ENCODE measurements at regions not wholly inside any gene's neighbourhood (a gene's known extent, or its start where the extent isn't known, plus 50 kb on each side); places are given as distances from the start of the nearest gene placed in this dataset.

GRCh38 chr16:79367822-79368221, 232.7 kb downstream of the MAF start:
- no peak for DNase-seq

- DNase-seq, result no peak
Measured at GRCh38 chr16:79366635-79367034, 233.9 kb downstream of the MAF start.

- DNase-seq, result no peak
Measured at GRCh38 chr16:79365702-79366101, 234.8 kb downstream of the MAF start.

GRCh38 chr16:79363484-79363883, 237.1 kb downstream of the MAF start:
- no peak for DNase-seq

- no peak for DNase-seq
Measured at GRCh38 chr16:79363035-79363434, 237.5 kb downstream of the MAF start.

GRCh38 chr16:79362300-79362970, 238.1 kb downstream of the MAF start:
- DNase-seq, result no peak

- DNase-seq, result no peak
Measured at GRCh38 chr16:79361132-79361751, 239.3 kb downstream of the MAF start.

- DNase-seq, result no peak
Measured at GRCh38 chr16:79360267-79360666, 240.3 kb downstream of the MAF start.

GRCh38 chr16:79359082-79359481, 241.5 kb downstream of the MAF start:
- no peak for DNase-seq

- no peak for DNase-seq
Measured at GRCh38 chr16:79358188-79358587, 242.3 kb downstream of the MAF start.

- DNase-seq, result no peak
Measured at GRCh38 chr16:79355600-79356358, 244.8 kb downstream of the MAF start.

- no peak for DNase-seq
Measured at GRCh38 chr16:79351927-79352326, 248.6 kb downstream of the MAF start.

GRCh38 chr16:79349803-79350202, 250.7 kb downstream of the MAF start:
- DNase-seq, result no peak

- no peak for DNase-seq
Measured at GRCh38 chr16:79348521-79349306, 251.8 kb downstream of the MAF start.

- DNase-seq, result no peak
Measured at GRCh38 chr16:79347277-79347676, 253.3 kb downstream of the MAF start.

GRCh38 chr16:79339863-79340262, 260.7 kb downstream of the MAF start:
- DNase-seq, result no peak

- no peak for DNase-seq
Measured at GRCh38 chr16:79337906-79338305, 262.6 kb downstream of the MAF start.

- DNase-seq, result no peak
Measured at GRCh38 chr16:79336437-79337229, 263.9 kb downstream of the MAF start.

- DNase-seq, result no peak
Measured at GRCh38 chr16:79334127-79334526, 266.4 kb downstream of the MAF start.

- no peak for DNase-seq
Measured at GRCh38 chr16:79331066-79331465, 269.5 kb downstream of the MAF start.

- no peak for DNase-seq
Measured at GRCh38 chr16:79329967-79330366, 270.6 kb downstream of the MAF start.

- DNase-seq, result no peak
Measured at GRCh38 chr16:79329166-79329521, 271.4 kb downstream of the MAF start.

Data from dermis blood vessel endothelial cell (primary cell).